DOHH2 (cell line): ENCODE measurements at regions not wholly inside any gene's neighbourhood (a gene's known extent, or its start where the extent isn't known, plus 50 kb on each side); places are given as distances from the start of the nearest gene placed in this dataset.

ENCODE experiments used
- H3F3A ChIP-seq: fragments of 200-600 bp; sonication (generic), shearing (Covaris generic); 2 replicates; pipeline ENCODE4 v1.6.0; 2016; ENCODE audit warnings: antibody characterized with exemption, mild to moderate bottlenecking; ENCODE audit not compliant: control insufficient read depth, insufficient read depth
- H3K27ac ChIP-seq: fragments of 200-600 bp; sonication (generic); 2 replicates; pipeline ENCODE4 v1.5.1; 2014; ENCODE audit warnings: low read depth, mild to moderate bottlenecking, low read length, moderate library complexity
- H3K27me3 ChIP-seq: fragments of 200-600 bp; sonication (generic); 2 replicates; pipeline ENCODE4 v1.6.1; 2014; ENCODE audit warnings: mild to moderate bottlenecking, low read length, mixed read lengths; ENCODE audit not compliant: control insufficient read depth
- H3K36me3 ChIP-seq: fragments of 200-600 bp; sonication (generic); 2 replicates; pipeline ENCODE4 v1.6.1; 2014; ENCODE audit warnings: mild to moderate bottlenecking, low read length, moderate library complexity, mixed read lengths; ENCODE audit not compliant: control insufficient read depth
- H3K4me1 ChIP-seq: fragments of 200-600 bp; sonication (generic); 2 replicates; pipeline ENCODE4 v1.6.1; 2014; ENCODE audit warnings: mild to moderate bottlenecking, low read length, mixed read lengths; ENCODE audit not compliant: control insufficient read depth
- H3K4me2 ChIP-seq: fragments of 200-600 bp; sonication (generic); 2 replicates; pipeline ENCODE4 v1.6.0; 2014; ENCODE audit warnings: mild to moderate bottlenecking, low read length, moderate library complexity
- H3K4me3 ChIP-seq: fragments of 200-600 bp; sonication (generic); 2 replicates; pipeline ENCODE4 v1.5.1; 2014; ENCODE audit warnings: mild to moderate bottlenecking, low read length, mixed read lengths
- H3K79me2 ChIP-seq: fragments of 200-600 bp; sonication (generic); 2 replicates; pipeline ENCODE4 v1.6.1; 2014; ENCODE audit warnings: mild to moderate bottlenecking, low read length, mixed read lengths; ENCODE audit not compliant: control insufficient read depth
- H3K9me2 ChIP-seq: fragments of 200-600 bp; sonication (generic); replicated peaks from 2 replicates; pipeline ENCODE4 v1.6.1; 2014; ENCODE audit warnings: mild to moderate bottlenecking, low read length, mixed read lengths; ENCODE audit not compliant: control insufficient read depth
- H3K9me3 ChIP-seq: fragments of 200-600 bp; sonication (generic); 2 replicates; pipeline ENCODE4 v1.6.1; 2014; ENCODE audit warnings: antibody characterized with exemption, low read length, mixed read lengths; ENCODE audit not compliant: control insufficient read depth, insufficient read depth
- H4K20me1 ChIP-seq: fragments of 200-600 bp; sonication (generic); 2 replicates; pipeline ENCODE4 v1.6.0; 2014; ENCODE audit warnings: low read depth, mild to moderate bottlenecking, antibody characterized with exemption, low read length, moderate library complexity; ENCODE audit not compliant: control insufficient read depth, insufficient read depth
- EZH2phosphoT487 ChIP-seq: fragments of 200-600 bp; sonication (generic); IDR thresholded peaks from 2 replicates; pipeline ENCODE4 v1.6.1; 2017; ENCODE audit warnings: borderline replicate concordance, mild to moderate bottlenecking, antibody characterized with exemption, low read length, moderate library complexity, mixed read lengths
- TF ChIP-seq, protein P1 (sequence below): fragments of 200-600 bp; sonication (generic); IDR thresholded peaks from one replicate; pipeline ENCODE4 v1.5.1; 2014; ENCODE audit warnings: antibody characterized with exemption, mild to moderate bottlenecking, low read depth, low read length; ENCODE audit not compliant: poor library complexity, severe bottlenecking

DNA sequence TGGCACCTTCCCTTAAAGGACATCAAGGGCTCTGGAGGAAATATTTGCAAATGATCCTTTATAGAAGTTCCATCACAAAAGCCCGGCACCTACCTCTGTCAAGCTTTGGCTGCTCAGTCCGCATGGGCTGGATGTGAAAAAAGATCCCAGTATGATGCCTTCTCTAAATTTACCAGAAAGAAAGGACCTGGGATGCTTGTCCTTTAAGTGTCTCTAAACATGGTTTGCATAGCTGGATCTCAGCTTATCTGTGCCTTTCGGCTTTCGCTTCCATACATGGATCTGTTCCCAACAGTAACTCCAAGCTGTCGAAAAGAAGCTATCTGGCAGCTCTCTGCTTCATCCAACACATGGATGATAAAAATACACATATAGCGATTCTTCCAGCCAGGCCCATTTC, 60.4 kb upstream of the SLC8A1 start:
- H4K20me1 ChIP-seq = no peaks in the 10 kb centered on the region
- no peak overlapping the region for H3K27ac ChIP-seq
- no peaks in the 10 kb centered on the region for H3K79me2 ChIP-seq
- H3K4me3 ChIP-seq = no peak overlapping the region
- no peaks in the 10 kb centered on the region for H3K36me3 ChIP-seq
- no peaks in the 10 kb centered on the region for H3K27me3 ChIP-seq
- TF ChIP-seq, protein P1, sequence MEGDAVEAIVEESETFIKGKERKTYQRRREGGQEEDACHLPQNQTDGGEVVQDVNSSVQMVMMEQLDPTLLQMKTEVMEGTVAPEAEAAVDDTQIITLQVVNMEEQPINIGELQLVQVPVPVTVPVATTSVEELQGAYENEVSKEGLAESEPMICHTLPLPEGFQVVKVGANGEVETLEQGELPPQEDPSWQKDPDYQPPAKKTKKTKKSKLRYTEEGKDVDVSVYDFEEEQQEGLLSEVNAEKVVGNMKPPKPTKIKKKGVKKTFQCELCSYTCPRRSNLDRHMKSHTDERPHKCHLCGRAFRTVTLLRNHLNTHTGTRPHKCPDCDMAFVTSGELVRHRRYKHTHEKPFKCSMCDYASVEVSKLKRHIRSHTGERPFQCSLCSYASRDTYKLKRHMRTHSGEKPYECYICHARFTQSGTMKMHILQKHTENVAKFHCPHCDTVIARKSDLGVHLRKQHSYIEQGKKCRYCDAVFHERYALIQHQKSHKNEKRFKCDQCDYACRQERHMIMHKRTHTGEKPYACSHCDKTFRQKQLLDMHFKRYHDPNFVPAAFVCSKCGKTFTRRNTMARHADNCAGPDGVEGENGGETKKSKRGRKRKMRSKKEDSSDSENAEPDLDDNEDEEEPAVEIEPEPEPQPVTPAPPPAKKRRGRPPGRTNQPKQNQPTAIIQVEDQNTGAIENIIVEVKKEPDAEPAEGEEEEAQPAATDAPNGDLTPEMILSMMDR = no peak
- TF ChIP-seq EZH2phosphoT487 = no peak
- peaks cover 15% of the 10 kb centered on the region for H3K4me1 ChIP-seq
- H3K4me2 ChIP-seq = no peak overlapping the region
- no peaks in the 10 kb centered on the region; the same call in 1 of the 2 replicates for H3K9me2 ChIP-seq
- no peaks in the 10 kb centered on the region for H3K9me3 ChIP-seq
- no peaks in the 10 kb centered on the region for H3F3A ChIP-seq

DNA sequence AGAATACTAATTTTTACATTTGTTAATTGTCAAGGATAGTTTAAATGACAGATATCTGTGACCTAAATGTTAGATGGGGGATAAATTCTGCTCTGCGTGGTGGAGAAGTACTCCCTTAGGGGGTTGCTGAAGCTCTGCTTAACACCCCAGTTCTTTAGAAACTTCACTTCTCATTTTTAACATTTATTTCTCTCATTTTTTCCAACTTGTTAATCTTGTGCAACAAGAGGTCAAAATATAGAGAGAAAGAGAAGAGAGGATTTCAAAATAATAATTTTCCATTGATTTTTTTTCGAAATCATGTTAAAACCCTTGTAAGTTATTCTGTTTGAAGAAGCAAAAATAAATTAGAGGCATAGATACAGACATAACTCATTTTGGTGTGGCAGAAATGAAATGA, 61.3 kb upstream of the SLC8A1 start:
- H3F3A ChIP-seq = no peaks in the 10 kb centered on the region
- H3K27ac ChIP-seq = no peak overlapping the region
- no peaks in the 10 kb centered on the region for H3K79me2 ChIP-seq
- no peaks in the 10 kb centered on the region for H4K20me1 ChIP-seq
- no peak overlapping the region for H3K4me2 ChIP-seq
- H3K27me3 ChIP-seq = no peaks in the 10 kb centered on the region
- H3K4me3 ChIP-seq = no peak overlapping the region
- H3K9me2 ChIP-seq = no peaks in the 10 kb centered on the region; the same call in 1 of the 2 replicates
- H3K9me3 ChIP-seq = no peaks in the 10 kb centered on the region
- H3K4me1 ChIP-seq = peaks cover 13% of the 10 kb centered on the region
- TF ChIP-seq, protein P1 = no peak
- TF ChIP-seq EZH2phosphoT487 = no peak
- H3K36me3 ChIP-seq = no peaks in the 10 kb centered on the region

DNA sequence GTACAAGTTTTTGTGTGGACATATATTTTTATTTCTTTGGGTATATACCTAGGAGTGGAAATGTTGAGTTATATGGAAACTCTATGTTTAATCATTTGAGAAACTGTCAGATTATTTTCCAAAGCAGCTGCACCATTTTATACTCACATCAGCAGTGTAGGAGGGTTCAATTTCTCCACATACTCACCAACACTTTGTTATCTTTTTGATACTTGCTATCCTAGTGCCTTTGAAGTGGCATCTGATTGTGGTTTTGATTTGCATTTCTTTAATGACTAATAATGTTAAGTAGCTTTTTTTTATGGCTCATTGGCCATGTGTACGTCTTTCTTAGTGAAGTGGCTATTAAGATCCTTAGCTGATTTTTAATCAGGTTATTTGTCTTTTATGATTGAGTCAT, 64.7 kb upstream of the SLC8A1 start:
- Histone ChIP-seq H4K20me1 (no peaks in the 10 kb centered on the region), H3K9me3 (no peaks in the 10 kb centered on the region), H3F3A (no peaks in the 10 kb centered on the region), H3K79me2 (no peaks in the 10 kb centered on the region), H3K4me2 (peak overlapping the region; percentile 6), H3K27ac (no peak overlapping the region), H3K27me3 (no peaks in the 10 kb centered on the region), H3K4me1 (peaks cover 13% of the 10 kb centered on the region), H3K36me3 (no peaks in the 10 kb centered on the region), H3K4me3 (no peak overlapping the region), H3K9me2 (no peaks in the 10 kb centered on the region; the same call in 1 of the 2 replicates)
- TF ChIP-seq, protein P1 = no peak
- no peak for TF ChIP-seq EZH2phosphoT487

DNA sequence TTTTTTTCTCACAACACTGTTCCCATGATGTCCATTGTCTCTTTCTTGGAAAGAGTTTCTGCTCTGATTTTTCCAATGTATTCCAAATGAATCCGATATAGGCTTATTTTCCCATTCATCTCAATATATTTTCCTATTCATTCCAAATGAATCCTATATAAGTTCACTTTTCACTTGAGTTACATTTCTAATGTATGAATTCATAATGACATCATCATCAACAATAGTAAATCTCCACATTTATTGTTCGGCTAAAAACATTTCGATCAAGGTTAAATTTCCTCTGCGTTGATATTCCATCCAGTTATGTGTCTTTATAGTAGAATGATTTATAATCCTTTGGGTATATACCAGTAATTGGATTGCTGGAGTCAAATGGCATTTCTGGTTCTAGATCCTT, 76.7 kb upstream of the SLC8A1 start:
- TF ChIP-seq, protein P1 = no peak
- TF ChIP-seq EZH2phosphoT487 = no peak
- Histone ChIP-seq H3K79me2 (no peaks in the 10 kb centered on the region), H3K4me2 (no peak overlapping the region), H3K36me3 (no peaks in the 10 kb centered on the region), H3F3A (no peaks in the 10 kb centered on the region), H3K27me3 (no peaks in the 10 kb centered on the region), H3K9me3 (no peaks in the 10 kb centered on the region), H3K4me3 (no peak overlapping the region), H3K27ac (no peak overlapping the region), H3K9me2 (no peaks in the 10 kb centered on the region), H3K4me1 (no peaks in the 10 kb centered on the region), H4K20me1 (no peaks in the 10 kb centered on the region)
